Kidney tubule cell (primary cell): ENCODE measurements at regions not wholly inside any gene's neighbourhood (a gene's known extent, or its start where the extent isn't known, plus 50 kb on each side); places are given as distances from the start of the nearest gene placed in this dataset.

Experiments
- DNase-seq: peaks from one replicate; pipeline ENCODE4 v3.0.0-alpha.2; 2018; ENCODE audit warnings: low spot score

GRCh38 chr5:137567226-137567625 lies 68.1 kb upstream of the SPOCK1 start:
- no peak for DNase-seq

- DNase-seq = no peak
Measured at GRCh38 chr5:137566780-137567179, 67.7 kb upstream of the SPOCK1 start.

GRCh38 chr5:137566118-137566541 lies 67.0 kb upstream of the SPOCK1 start:
- DNase-seq = no peak

- DNase-seq = no peak
Measured at GRCh38 chr5:137565450-137565849, 66.3 kb upstream of the SPOCK1 start.

GRCh38 chr5:137564398-137564961 lies 65.4 kb upstream of the SPOCK1 start:
- DNase-seq = peak; percentile 35

- DNase-seq = peak; percentile 43
Measured at GRCh38 chr5:137563646-137564397, 64.7 kb upstream of the SPOCK1 start.

- no peak for DNase-seq
Measured at GRCh38 chr5:137563301-137563645, 64.1 kb upstream of the SPOCK1 start.

GRCh38 chr5:137561608-137562007 lies 62.5 kb upstream of the SPOCK1 start:
- peak; percentile 29 for DNase-seq

GRCh38 chr5:137560420-137560819 lies 61.3 kb upstream of the SPOCK1 start:
- DNase-seq = no peak
